CD4-positive, alpha-beta T cell (primary cell): ENCODE measurements at regions not wholly inside any gene's neighbourhood (a gene's known extent, or its start where the extent isn't known, plus 50 kb on each side); places are given as distances from the start of the nearest gene placed in this dataset.

Source experiments
- ATAC-seq: fragments of 200-7000 bp; cut with Tn5 transposase; one replicate; pipeline ENCODE4 v1.10.0; 2022; ENCODE audit warnings: mild to moderate bottlenecking; ENCODE audit not compliant: poor library complexity
- CTCF ChIA-PET: fragments of 350-600 bp; sonication (Branson Sonifier 250); formaldehyde crosslinking; loops from one replicate; lab custom pipeline; 2021; ENCODE audit warnings: antibody characterized with exemption, inconsistent platforms; lab: Charles Lee
- POLR2A ChIA-PET: fragments of 350-600 bp; sonication (Branson Sonifier 250); formaldehyde crosslinking; loops from one replicate; lab custom pipeline; 2021; ENCODE audit warnings: antibody characterized with exemption, inconsistent platforms; lab: Charles Lee
- DNase-seq, 14 experiments: peaks; one replicate each; pipeline ENCODE4 v3.0.0-alpha.2; 2013 to 2020; ENCODE audit warnings: mixed read lengths in 2 of 14
- H3K27ac ChIP-seq, 2 donors: one replicate each; pipeline versions ENCODE4 v1.5.1 to v1.7.0; 2013; ENCODE audit warnings: low read length in 2 of 2, low read depth in 1 of 2, mild to moderate bottlenecking in 1 of 2
- H3K27me3 ChIP-seq, 2 experiments: 1 replicate in 1 of 2; 2 replicates in 1 of 2; pipeline versions ENCODE4 v1.6.1 to v1.7.0; 2013; ENCODE audit warnings: low read length in 2 of 2, control low read depth in 1 of 2, mild to moderate bottlenecking in 1 of 2, moderate library complexity in 1 of 2; ENCODE audit not compliant: insufficient read depth in 2 of 2, control insufficient read depth in 1 of 2
- H3K36me3 ChIP-seq: one replicate; pipeline ENCODE4 v1.6.1; 2013; ENCODE audit warnings: low read length, control low read depth; ENCODE audit not compliant: insufficient read depth
- H3K4me1 ChIP-seq: one replicate; pipeline ENCODE4 v1.6.1; 2013; ENCODE audit warnings: low read length, control low read depth; ENCODE audit not compliant: insufficient read depth
- H3K4me3 ChIP-seq: one replicate; pipeline ENCODE4 v1.5.1; 2013; ENCODE audit warnings: mild to moderate bottlenecking, low read length, moderate library complexity
- H3K9me3 ChIP-seq, 2 experiments: 1 replicate in 1 of 2; 2 replicates in 1 of 2; pipeline versions ENCODE4 v1.6.1 to v1.7.0; 2013; ENCODE audit warnings: low read length in 2 of 2, mild to moderate bottlenecking in 2 of 2, control low read depth in 1 of 2, moderate library complexity in 1 of 2; ENCODE audit not compliant: control insufficient read depth in 1 of 2, insufficient read depth in 1 of 2
- H3K27ac Mint-ChIP-seq: one replicate; pipeline ENCODE4 v1.8.0; 2020; ENCODE audit warnings: mixed read lengths
- H3K27me3 Mint-ChIP-seq: one replicate; pipeline ENCODE4 v1.8.0; 2021; ENCODE audit warnings: mixed read lengths
- H3K36me3 Mint-ChIP-seq: one replicate; pipeline ENCODE4 v1.8.0; 2021; ENCODE audit warnings: low read depth, mixed read lengths
- H3K4me1 Mint-ChIP-seq: one replicate; pipeline ENCODE4 v1.8.0; 2021; ENCODE audit warnings: low read depth, mixed read lengths
- H3K4me3 Mint-ChIP-seq: one replicate; pipeline ENCODE4 v1.8.0; 2020; ENCODE audit warnings: mild to moderate bottlenecking, mixed read lengths
- H3K9me3 Mint-ChIP-seq: one replicate; pipeline ENCODE4 v1.8.0; 2020; ENCODE audit warnings: mixed read lengths
- CTCF ChIP-seq: fragments of 200-600 bp; IDR thresholded peaks from one replicate; pipeline ENCODE4 v1.8.0; 2022; ENCODE audit warnings: antibody characterized with exemption, mild to moderate bottlenecking
- intact Hi-C, 2 experiments: fragments of 100-400 bp; cut with DNase I in 1 of 2; cut with micrococcal nuclease in 1 of 2; formaldehyde crosslinking; loops; one replicate each; pipeline versions ENCODE4 v1.15.1 to v1.9.0; 2023 to 2025; cut with DNase I, micrococcal nuclease

DNA sequence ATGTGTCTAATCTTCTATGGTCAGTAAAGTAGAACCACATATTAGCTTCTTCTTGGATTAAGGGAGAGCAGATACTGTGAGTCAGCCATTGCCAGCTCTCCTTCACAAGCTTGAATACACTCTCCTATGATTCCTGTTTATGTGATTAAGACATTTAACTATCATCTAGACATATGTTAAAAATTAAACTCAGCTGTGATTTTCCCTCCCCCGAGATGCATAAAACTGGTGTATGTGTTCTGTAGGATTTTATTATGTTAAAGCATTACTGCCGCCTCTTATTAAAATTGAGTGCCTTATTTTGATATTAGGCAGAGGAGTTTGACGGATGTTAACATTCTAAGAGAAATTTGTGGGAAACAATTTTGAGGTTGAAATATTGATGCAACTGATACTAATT, 114.6 kb downstream of the ACTBL2 start:
- Histone ChIP-seq H3K4me3 (no peak overlapping the region), H3K27me3 (no peaks in the 10 kb centered on the region), H3K4me1 (no peaks in the 10 kb centered on the region), H3K36me3 (no peaks in the 10 kb centered on the region), H3K9me3 (no peaks in the 10 kb centered on the region), H3K27ac (no peak overlapping the region)
- Mint-ChIP-seq H3K27me3 (no peaks in the 10 kb centered on the region), H3K4me3 (no peak overlapping the region), H3K27ac (no peak overlapping the region), H3K36me3 (no peaks in the 10 kb centered on the region), H3K4me1 (no peaks in the 10 kb centered on the region), H3K9me3 (no peaks in the 10 kb centered on the region)
- POLR2A ChIA-PET: interaction anchor here (0.7 kb wide), 1 partner anchor 98 kb away, joined by 3 read pairs; no protein-coding TSS in a partner anchor
- CTCF ChIA-PET: no interaction called here
- no peak for ATAC-seq
- intact Hi-C loops: no loop called here
- no peak for DNase-seq
- TF ChIP-seq CTCF: no peak

GRCh38 chr5:57366744-57367143, 115.9 kb downstream of the ACTBL2 start:
- Mint-ChIP-seq H3K4me1 (no peaks in the 10 kb centered on the region), H3K4me3 (no peak overlapping the region), H3K27ac (no peak overlapping the region), H3K27me3 (no peaks in the 10 kb centered on the region), H3K9me3 (no peaks in the 10 kb centered on the region), H3K36me3 (no peaks in the 10 kb centered on the region)
- intact Hi-C loops: no loop called here
- no peak for TF ChIP-seq CTCF
- Histone ChIP-seq H3K9me3 (no peaks in the 10 kb centered on the region), H3K4me1 (no peaks in the 10 kb centered on the region), H3K27ac (no peak overlapping the region), H3K4me3 (no peak overlapping the region), H3K36me3 (no peaks in the 10 kb centered on the region), H3K27me3 (no peaks in the 10 kb centered on the region)
- ChIA-PET POLR2A (no interaction called here), CTCF (no interaction called here)
- DNase-seq (no peak), ATAC-seq (no peak)

DNA sequence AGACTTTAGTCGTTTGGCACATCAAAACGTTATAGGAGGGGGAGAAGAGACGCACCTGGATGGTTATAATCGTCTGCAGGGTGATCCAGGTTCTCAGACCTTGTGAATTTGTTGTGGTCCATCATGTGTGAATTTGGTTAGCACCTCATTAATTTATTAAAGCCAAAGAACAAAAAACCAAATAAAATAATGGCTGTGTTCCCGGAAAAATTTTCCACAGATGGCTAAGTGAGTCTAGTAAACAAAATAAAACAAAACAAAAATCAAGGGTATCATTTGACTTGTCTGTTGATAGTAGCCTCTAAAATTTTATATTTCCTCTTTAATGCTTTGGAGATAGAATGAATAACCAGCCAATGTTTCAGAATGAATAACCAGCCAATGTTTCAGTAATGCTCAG, 119.7 kb downstream of the ACTBL2 start:
- intact Hi-C loops: no loop called here
- Mint-ChIP-seq H3K27me3 (no peaks in the 10 kb centered on the region), H3K9me3 (no peaks in the 10 kb centered on the region), H3K27ac (no peak overlapping the region), H3K4me3 (no peak overlapping the region), H3K36me3 (no peaks in the 10 kb centered on the region), H3K4me1 (no peaks in the 10 kb centered on the region)
- CTCF ChIA-PET: no interaction called here
- Histone ChIP-seq H3K27ac (no peak overlapping the region), H3K4me3 (no peak overlapping the region), H3K36me3 (no peaks in the 10 kb centered on the region), H3K27me3 (no peaks in the 10 kb centered on the region), H3K9me3 (no peaks in the 10 kb centered on the region), H3K4me1 (no peaks in the 10 kb centered on the region)
- POLR2A ChIA-PET: no interaction called here
- no peak for TF ChIP-seq CTCF
- no peak for DNase-seq
- ATAC-seq: no peak
